ENCODE measurements at regions not wholly inside any gene's neighbourhood (a gene's known extent, or its start where the extent isn't known, plus 50 kb on each side); places are given as distances from the start of the nearest gene placed in this dataset.

DNA sequence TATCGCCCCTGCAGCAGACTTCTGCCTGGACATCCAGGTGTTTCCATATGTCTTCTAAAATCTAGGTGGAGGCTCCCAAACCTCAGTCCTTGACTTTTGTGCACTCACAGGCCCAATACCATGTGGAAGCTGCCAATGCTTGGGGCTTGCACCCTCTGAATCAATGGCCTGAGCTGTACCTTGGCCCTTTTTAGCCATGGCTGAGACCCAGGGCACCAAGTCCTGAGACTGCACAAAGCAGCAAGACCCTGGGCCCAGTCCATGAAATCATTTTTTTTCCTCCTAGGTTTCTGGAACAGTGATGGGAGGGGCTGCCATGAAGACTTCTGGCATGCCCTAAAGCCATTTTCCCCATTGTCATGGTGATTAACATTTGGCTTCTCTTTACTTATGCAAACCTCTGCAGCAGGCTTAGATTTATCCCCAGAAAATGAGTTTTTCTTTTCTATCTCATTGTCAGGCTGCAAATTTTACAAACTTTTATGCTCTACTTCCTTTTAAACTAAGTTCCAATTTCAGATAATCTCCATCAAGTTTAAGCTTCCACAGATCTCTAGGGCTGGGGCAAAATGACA lies 1445.8 kb upstream of the FLRT2 start:
- Histone ChIP-seq H3F3A (ENCODE audit: insufficient read depth, low read length) (no peaks in the 10 kb centered on the region), H3K9me3 (ENCODE audit: low read length) (no peaks in the 10 kb centered on the region), H3K27ac (ENCODE audit: low read depth, low read length, poor library complexity, severe bottlenecking) (no peak overlapping the region), H3K4me1 (ENCODE audit: insufficient read depth, low read length, severe bottlenecking) (no peaks in the 10 kb centered on the region), H3K27me3 (ENCODE audit: insufficient read depth, low read length) (no peaks in the 10 kb centered on the region), H3K36me3 (ENCODE audit: insufficient read depth, low read length) (no peaks in the 10 kb centered on the region), H3K9me2 (ENCODE audit: low read depth, low read length) (no peaks in the 10 kb centered on the region), H3K9ac (ENCODE audit: low read length) (no peak overlapping the region), H3K4me3 (ENCODE audit: low read depth, low read length, poor library complexity, severe bottlenecking) (no peak overlapping the region), H3K4me2 (ENCODE audit: low read length) (no peak overlapping the region), H4K20me1 (ENCODE audit: insufficient read depth, low read length) (no peaks in the 10 kb centered on the region), H2AFZ (ENCODE audit: low read length) (no peak overlapping the region), H3K79me2 (ENCODE audit: insufficient read depth, low read length) (no peaks in the 10 kb centered on the region)
- TF ChIP-seq, protein P1, sequence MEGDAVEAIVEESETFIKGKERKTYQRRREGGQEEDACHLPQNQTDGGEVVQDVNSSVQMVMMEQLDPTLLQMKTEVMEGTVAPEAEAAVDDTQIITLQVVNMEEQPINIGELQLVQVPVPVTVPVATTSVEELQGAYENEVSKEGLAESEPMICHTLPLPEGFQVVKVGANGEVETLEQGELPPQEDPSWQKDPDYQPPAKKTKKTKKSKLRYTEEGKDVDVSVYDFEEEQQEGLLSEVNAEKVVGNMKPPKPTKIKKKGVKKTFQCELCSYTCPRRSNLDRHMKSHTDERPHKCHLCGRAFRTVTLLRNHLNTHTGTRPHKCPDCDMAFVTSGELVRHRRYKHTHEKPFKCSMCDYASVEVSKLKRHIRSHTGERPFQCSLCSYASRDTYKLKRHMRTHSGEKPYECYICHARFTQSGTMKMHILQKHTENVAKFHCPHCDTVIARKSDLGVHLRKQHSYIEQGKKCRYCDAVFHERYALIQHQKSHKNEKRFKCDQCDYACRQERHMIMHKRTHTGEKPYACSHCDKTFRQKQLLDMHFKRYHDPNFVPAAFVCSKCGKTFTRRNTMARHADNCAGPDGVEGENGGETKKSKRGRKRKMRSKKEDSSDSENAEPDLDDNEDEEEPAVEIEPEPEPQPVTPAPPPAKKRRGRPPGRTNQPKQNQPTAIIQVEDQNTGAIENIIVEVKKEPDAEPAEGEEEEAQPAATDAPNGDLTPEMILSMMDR (IDR thresholded peaks at IDR 0.05; ENCODE audit: low read length) = no peak
- TF ChIP-seq EZH2 (IDR thresholded peaks at IDR 0.05; ENCODE audit: borderline replicate concordance, low read length) = no peak

DNA sequence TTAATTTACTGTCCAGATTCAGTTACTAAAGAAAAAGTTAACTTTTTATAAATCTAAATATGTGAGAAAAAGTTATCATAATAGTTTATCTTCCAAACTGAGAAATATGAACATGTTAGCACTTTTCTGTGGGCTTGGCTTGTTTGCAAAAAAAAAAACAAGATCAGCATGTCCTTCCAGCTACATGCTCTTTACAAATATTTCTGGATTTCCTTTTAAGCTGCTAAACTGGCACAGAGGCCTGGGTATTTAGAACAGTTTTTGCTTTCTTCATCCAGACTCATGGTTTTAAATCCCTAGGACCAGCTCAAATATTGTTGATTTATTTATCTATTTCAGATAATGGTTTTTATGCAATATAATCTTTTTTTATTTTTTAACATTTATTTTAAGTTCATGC lies 1444.5 kb upstream of the FLRT2 start:
- Histone ChIP-seq H2AFZ (ENCODE audit: low read length) (no peak overlapping the region), H3K79me2 (ENCODE audit: insufficient read depth, low read length) (no peaks in the 10 kb centered on the region), H3K9ac (ENCODE audit: low read length) (no peak overlapping the region), H4K20me1 (ENCODE audit: insufficient read depth, low read length) (no peaks in the 10 kb centered on the region), H3K4me3 (ENCODE audit: low read depth, low read length, poor library complexity, severe bottlenecking) (no peak overlapping the region), H3K27ac (ENCODE audit: low read depth, low read length, poor library complexity, severe bottlenecking) (no peak overlapping the region), H3K9me3 (ENCODE audit: low read length) (no peaks in the 10 kb centered on the region), H3F3A (ENCODE audit: insufficient read depth, low read length) (no peaks in the 10 kb centered on the region), H3K27me3 (ENCODE audit: insufficient read depth, low read length) (no peaks in the 10 kb centered on the region), H3K4me1 (ENCODE audit: insufficient read depth, low read length, severe bottlenecking) (no peaks in the 10 kb centered on the region), H3K4me2 (ENCODE audit: low read length) (no peak overlapping the region), H3K9me2 (ENCODE audit: low read depth, low read length) (no peaks in the 10 kb centered on the region), H3K36me3 (ENCODE audit: insufficient read depth, low read length) (no peaks in the 10 kb centered on the region)
- TF ChIP-seq EZH2 (IDR thresholded peaks at IDR 0.05; ENCODE audit: borderline replicate concordance, low read length) = no peak
- TF ChIP-seq, protein P1 (IDR thresholded peaks at IDR 0.05; ENCODE audit: low read length) = no peak

DNA sequence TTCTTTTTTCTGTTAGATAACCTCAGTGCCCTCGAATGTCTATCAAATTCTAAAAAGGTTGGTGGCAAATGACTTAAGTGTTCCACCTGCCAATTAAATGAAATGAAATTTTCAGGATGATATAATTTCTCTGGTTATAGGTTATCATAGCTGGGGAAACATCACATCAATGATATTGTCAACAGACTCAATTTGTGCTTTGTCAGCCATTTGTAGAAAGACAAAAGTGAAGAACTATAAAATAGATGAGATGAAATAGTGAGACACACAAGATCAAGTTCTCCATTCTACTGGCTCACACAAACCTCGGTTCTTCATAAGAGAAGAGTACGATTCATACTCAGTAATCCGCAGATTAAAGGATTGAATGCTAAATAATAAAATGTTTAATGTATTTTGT lies 1443.2 kb upstream of the FLRT2 start:
- H4K20me1 ChIP-seq (ENCODE audit: insufficient read depth, low read length) = no peaks in the 10 kb centered on the region

More for the DNA sequence above, 1443.2 kb upstream of the FLRT2 start:
- Histone ChIP-seq H3K4me1 (ENCODE audit: insufficient read depth, low read length, severe bottlenecking) (no peaks in the 10 kb centered on the region), H3K4me3 (ENCODE audit: low read depth, low read length, poor library complexity, severe bottlenecking) (no peak overlapping the region), H3K36me3 (ENCODE audit: insufficient read depth, low read length) (no peaks in the 10 kb centered on the region), H2AFZ (ENCODE audit: low read length) (no peak overlapping the region), H3K4me2 (ENCODE audit: low read length) (no peak overlapping the region), H3K27me3 (ENCODE audit: insufficient read depth, low read length) (no peaks in the 10 kb centered on the region), H3K79me2 (ENCODE audit: insufficient read depth, low read length) (no peaks in the 10 kb centered on the region), H3K9ac (ENCODE audit: low read length) (no peak overlapping the region), H3K27ac (ENCODE audit: low read depth, low read length, poor library complexity, severe bottlenecking) (no peak overlapping the region), H3K9me3 (ENCODE audit: low read length) (no peaks in the 10 kb centered on the region), H3K9me2 (ENCODE audit: low read depth, low read length) (no peaks in the 10 kb centered on the region), H3F3A (ENCODE audit: insufficient read depth, low read length) (no peaks in the 10 kb centered on the region)
- no peak for TF ChIP-seq EZH2 (IDR thresholded peaks at IDR 0.05; ENCODE audit: borderline replicate concordance, low read length)
- TF ChIP-seq, protein P1 (IDR thresholded peaks at IDR 0.05; ENCODE audit: low read length) = no peak
